ENCODE measurements at regions not wholly inside any gene's neighbourhood (a gene's known extent, or its start where the extent isn't known, plus 50 kb on each side); places are given as distances from the start of the nearest gene placed in this dataset.

- POLR2A ChIA-PET, result no interaction called here
- no peak for DNase-seq (ENCODE audit: extremely low spot score)
- CTCF ChIA-PET, result no interaction called here
- TF ChIP-seq HDGF (IDR thresholded peaks at IDR 0.05; ENCODE audit: borderline replicate concordance) (no peak), SP1 (IDR thresholded peaks at IDR 0.05) (no peak), ELF4 (IDR thresholded peaks at IDR 0.05) (no peak), SUZ12 (IDR thresholded peaks at IDR 0.05) (no peak), CTBP1 (IDR thresholded peaks at IDR 0.05; ENCODE audit: borderline replicate concordance) (no peak), ARNT (IDR thresholded peaks at IDR 0.05) (no peak), NFRKB (IDR thresholded peaks at IDR 0.05) (no peak), TARDBP (IDR thresholded peaks at IDR 0.05) (no peak)
Observed at GRCh38 chr21:22597660-22598255, 1599.5 kb downstream of the NCAM2 start.

- ChIA-PET CTCF (no interaction called here), POLR2A (no interaction called here)
- TF ChIP-seq TARDBP (IDR thresholded peaks at IDR 0.05) (no peak), NFRKB (IDR thresholded peaks at IDR 0.05) (no peak), FOXK2 (IDR thresholded peaks at IDR 0.05) (no peak), L3MBTL2 (conservative IDR thresholded peaks at IDR 0.05) (no peak), FOXM1 (IDR thresholded peaks at IDR 0.05; ENCODE audit: borderline replicate concordance) (no peak), SUZ12 (IDR thresholded peaks at IDR 0.05) (no peak), LEF1 (IDR thresholded peaks at IDR 0.05; ENCODE audit: borderline replicate concordance) (no peak), BHLHE40 (IDR thresholded peaks at IDR 0.05; ENCODE audit: borderline replicate concordance) (no peak), ARNT (IDR thresholded peaks at IDR 0.05) (no peak), CTBP1 (IDR thresholded peaks at IDR 0.05; ENCODE audit: borderline replicate concordance) (no peak), PKNOX1 (IDR thresholded peaks at IDR 0.05) (no peak), ZNF384 (IDR thresholded peaks at IDR 0.05) (no peak), ELF4 (IDR thresholded peaks at IDR 0.05) (no peak), SP1 (IDR thresholded peaks at IDR 0.05) (no peak), FOXA1 (IDR thresholded peaks at IDR 0.05) (no peak), HDGF (IDR thresholded peaks at IDR 0.05; ENCODE audit: borderline replicate concordance) (no peak)
- DNase-seq (ENCODE audit: extremely low spot score), result no peak
Observed at GRCh38 chr21:22609802-22610201, 1611.6 kb downstream of the NCAM2 start.

- ChIA-PET CTCF (no interaction called here), POLR2A (no interaction called here)
- TF ChIP-seq SUZ12 (IDR thresholded peaks at IDR 0.05) (no peak), SP1 (IDR thresholded peaks at IDR 0.05) (no peak), L3MBTL2 (conservative IDR thresholded peaks at IDR 0.05) (no peak), NFRKB (IDR thresholded peaks at IDR 0.05) (no peak), FOXA1 (IDR thresholded peaks at IDR 0.05) (no peak), TARDBP (IDR thresholded peaks at IDR 0.05) (no peak), FOXM1 (IDR thresholded peaks at IDR 0.05; ENCODE audit: borderline replicate concordance) (no peak), ARNT (IDR thresholded peaks at IDR 0.05) (no peak), ZNF384 (IDR thresholded peaks at IDR 0.05) (no peak), LEF1 (IDR thresholded peaks at IDR 0.05; ENCODE audit: borderline replicate concordance) (no peak), HDGF (IDR thresholded peaks at IDR 0.05; ENCODE audit: borderline replicate concordance) (no peak), FOXK2 (IDR thresholded peaks at IDR 0.05) (no peak), ELF4 (IDR thresholded peaks at IDR 0.05) (no peak)
- no peak for DNase-seq (ENCODE audit: extremely low spot score)
Observed at GRCh38 chr21:22627911-22628310, 1629.7 kb downstream of the NCAM2 start.

- ChIA-PET CTCF (no interaction called here), POLR2A (no interaction called here)
- no peak for DNase-seq (ENCODE audit: extremely low spot score)
- no peak for TF ChIP-seq L3MBTL2 (conservative IDR thresholded peaks at IDR 0.05)
- no peak for TF ChIP-seq SUZ12 (IDR thresholded peaks at IDR 0.05)
- no peak for TF ChIP-seq ARNT (IDR thresholded peaks at IDR 0.05)
- TF ChIP-seq ELF4 (IDR thresholded peaks at IDR 0.05), result no peak
- no peak for TF ChIP-seq HDGF (IDR thresholded peaks at IDR 0.05; ENCODE audit: borderline replicate concordance)
Observed at GRCh38 chr21:22630953-22631465, 1632.8 kb downstream of the NCAM2 start.

- POLR2A ChIA-PET, result no interaction called here
- CTCF ChIA-PET, result no interaction called here
- no peak for DNase-seq (ENCODE audit: extremely low spot score)
- no peak for TF ChIP-seq FOXA1 (IDR thresholded peaks at IDR 0.05)
- no peak for TF ChIP-seq CTBP1 (IDR thresholded peaks at IDR 0.05; ENCODE audit: borderline replicate concordance)
- no peak for TF ChIP-seq FOXM1 (IDR thresholded peaks at IDR 0.05; ENCODE audit: borderline replicate concordance)
- TF ChIP-seq LEF1 (IDR thresholded peaks at IDR 0.05; ENCODE audit: borderline replicate concordance), result no peak
- TF ChIP-seq HDGF (IDR thresholded peaks at IDR 0.05; ENCODE audit: borderline replicate concordance), result no peak
- TF ChIP-seq FOXK2 (IDR thresholded peaks at IDR 0.05), result no peak
- TF ChIP-seq L3MBTL2 (conservative IDR thresholded peaks at IDR 0.05), result no peak
- no peak for TF ChIP-seq PKNOX1 (IDR thresholded peaks at IDR 0.05)
- no peak for TF ChIP-seq NFRKB (IDR thresholded peaks at IDR 0.05)
- TF ChIP-seq BHLHE40 (IDR thresholded peaks at IDR 0.05; ENCODE audit: borderline replicate concordance), result no peak
- TF ChIP-seq ARNT (IDR thresholded peaks at IDR 0.05), result no peak
- no peak for TF ChIP-seq ELF4 (IDR thresholded peaks at IDR 0.05)
- TF ChIP-seq SUZ12 (IDR thresholded peaks at IDR 0.05), result no peak
- no peak for TF ChIP-seq ZNF384 (IDR thresholded peaks at IDR 0.05)
- no peak for TF ChIP-seq SP1 (IDR thresholded peaks at IDR 0.05)
- no peak for TF ChIP-seq TARDBP (IDR thresholded peaks at IDR 0.05)
Observed at GRCh38 chr21:22632176-22632575, 1634.0 kb downstream of the NCAM2 start.

GRCh38 chr21:22649246-22649645 lies 1651.0 kb downstream of the NCAM2 start:
- ChIA-PET POLR2A (no interaction called here), CTCF (no interaction called here)
- no peak for TF ChIP-seq CTBP1 (IDR thresholded peaks at IDR 0.05; ENCODE audit: borderline replicate concordance)
- no peak for TF ChIP-seq TARDBP (IDR thresholded peaks at IDR 0.05)
- TF ChIP-seq L3MBTL2 (conservative IDR thresholded peaks at IDR 0.05), result no peak
- TF ChIP-seq ELF4 (IDR thresholded peaks at IDR 0.05), result no peak
- no peak for TF ChIP-seq BHLHE40 (IDR thresholded peaks at IDR 0.05; ENCODE audit: borderline replicate concordance)
- no peak for TF ChIP-seq SP1 (IDR thresholded peaks at IDR 0.05)
- TF ChIP-seq FOXK2 (IDR thresholded peaks at IDR 0.05), result no peak
- TF ChIP-seq PKNOX1 (IDR thresholded peaks at IDR 0.05), result no peak
- TF ChIP-seq NFRKB (IDR thresholded peaks at IDR 0.05), result no peak
- TF ChIP-seq ZNF384 (IDR thresholded peaks at IDR 0.05), result no peak
- TF ChIP-seq FOXM1 (IDR thresholded peaks at IDR 0.05; ENCODE audit: borderline replicate concordance), result no peak
- TF ChIP-seq SUZ12 (IDR thresholded peaks at IDR 0.05), result no peak
- no peak for TF ChIP-seq LEF1 (IDR thresholded peaks at IDR 0.05; ENCODE audit: borderline replicate concordance)
- no peak for TF ChIP-seq ARNT (IDR thresholded peaks at IDR 0.05)
- TF ChIP-seq FOXA1 (IDR thresholded peaks at IDR 0.05), result no peak
- no peak for TF ChIP-seq HDGF (IDR thresholded peaks at IDR 0.05; ENCODE audit: borderline replicate concordance)
- DNase-seq (ENCODE audit: extremely low spot score), result no peak
